G401 (cell line): ENCODE measurements at regions not wholly inside any gene's neighbourhood (a gene's known extent, or its start where the extent isn't known, plus 50 kb on each side); places are given as distances from the start of the nearest gene placed in this dataset.

Experiments
- DNase-seq: peaks from one replicate; pipeline ENCODE4 v3.0.0-alpha.2; 2015; ENCODE audit warnings: low spot score
- in situ Hi-C: cut with HindIII; loops from 2 replicates; pipeline ENCODE4 v1.10.0; 2016; ENCODE audit warnings: low sequenced_read_pairs, mixed read lengths

DNA sequence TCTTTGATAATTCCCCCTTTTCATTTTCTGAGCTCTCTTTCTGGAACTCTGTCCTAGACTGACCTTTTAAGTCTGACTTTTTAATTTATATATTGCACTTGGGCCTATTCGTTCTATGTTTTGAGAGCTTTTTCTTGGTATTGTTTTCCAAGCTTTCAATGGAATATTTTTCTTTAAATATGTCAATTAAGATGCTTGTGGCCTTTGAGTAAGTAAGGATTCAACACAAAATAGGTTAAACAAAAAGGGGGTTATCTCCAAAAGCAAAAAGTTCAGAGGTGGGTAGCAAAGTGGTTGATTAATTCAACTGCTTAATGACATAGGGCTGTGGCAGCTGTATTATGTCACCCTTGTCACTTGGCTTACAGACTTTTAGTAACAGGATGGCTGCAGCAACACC is 315.9 kb downstream of the LMX1A start:
- in situ Hi-C loops, result no loop called here
- DNase-seq, result no peak

- no peak for DNase-seq
- in situ Hi-C loops, result no loop called here
Observed at GRCh38 chr1:165039996-165040395, 316.5 kb downstream of the LMX1A start.

DNA sequence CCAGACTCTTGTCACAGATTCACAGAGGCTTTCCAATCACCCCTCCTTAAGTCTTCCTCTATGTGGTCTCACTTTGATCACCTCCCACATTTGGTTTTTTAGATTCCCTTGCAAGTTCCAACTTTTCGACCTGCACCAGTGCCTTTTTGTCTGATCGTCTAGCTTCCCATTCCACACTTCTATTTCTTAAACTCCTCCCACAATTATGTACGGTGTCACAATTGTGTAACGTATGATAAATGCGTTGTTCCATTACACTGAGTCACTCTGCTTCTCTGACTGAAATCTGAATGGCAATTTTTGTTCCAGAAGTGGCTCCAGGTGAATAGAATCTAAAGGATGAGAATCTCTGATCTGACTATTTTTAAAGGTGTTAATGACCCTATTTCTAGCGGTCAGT is 320.1 kb downstream of the LMX1A start:
- no peak for DNase-seq
- in situ Hi-C loops, result no loop called here

- no peak for DNase-seq
- in situ Hi-C loops, result no loop called here
Observed at GRCh38 chr1:165034136-165034809, 322.2 kb downstream of the LMX1A start.

GRCh38 chr1:165031001-165031400 is 325.5 kb downstream of the LMX1A start:
- in situ Hi-C loops, result no loop called here
- DNase-seq, result no peak

- no peak for DNase-seq
- in situ Hi-C loops, result no loop called here
Observed at GRCh38 chr1:165025805-165026204, 330.7 kb downstream of the LMX1A start.

- no peak for DNase-seq
- in situ Hi-C loops, result no loop called here
Observed at GRCh38 chr1:165014753-165015152, 341.8 kb downstream of the LMX1A start.

- DNase-seq, result no peak
- in situ Hi-C loops, result no loop called here
Observed at GRCh38 chr1:165011991-165012531, 344.5 kb downstream of the LMX1A start.

DNA sequence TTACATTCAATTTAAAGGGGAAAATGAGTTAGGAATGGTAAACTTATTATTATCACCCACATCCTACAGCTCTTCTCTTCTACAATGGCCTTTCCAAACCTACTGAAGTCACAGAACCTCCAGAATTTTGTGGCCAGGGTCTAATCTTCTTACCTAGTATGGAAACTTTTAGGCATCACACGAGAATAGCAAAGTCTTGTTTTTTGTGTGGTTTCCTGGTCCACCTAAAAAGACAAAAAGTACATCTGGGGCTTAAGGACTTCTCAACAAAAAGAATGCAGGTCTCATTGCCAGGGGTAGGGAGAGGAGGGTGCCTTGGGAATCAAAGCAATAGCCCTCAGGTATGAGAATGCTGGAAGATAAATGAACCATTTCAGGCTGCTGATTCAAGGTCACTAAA is 345.3 kb downstream of the LMX1A start:
- no peak for DNase-seq
- in situ Hi-C loops, result no loop called here

DNA sequence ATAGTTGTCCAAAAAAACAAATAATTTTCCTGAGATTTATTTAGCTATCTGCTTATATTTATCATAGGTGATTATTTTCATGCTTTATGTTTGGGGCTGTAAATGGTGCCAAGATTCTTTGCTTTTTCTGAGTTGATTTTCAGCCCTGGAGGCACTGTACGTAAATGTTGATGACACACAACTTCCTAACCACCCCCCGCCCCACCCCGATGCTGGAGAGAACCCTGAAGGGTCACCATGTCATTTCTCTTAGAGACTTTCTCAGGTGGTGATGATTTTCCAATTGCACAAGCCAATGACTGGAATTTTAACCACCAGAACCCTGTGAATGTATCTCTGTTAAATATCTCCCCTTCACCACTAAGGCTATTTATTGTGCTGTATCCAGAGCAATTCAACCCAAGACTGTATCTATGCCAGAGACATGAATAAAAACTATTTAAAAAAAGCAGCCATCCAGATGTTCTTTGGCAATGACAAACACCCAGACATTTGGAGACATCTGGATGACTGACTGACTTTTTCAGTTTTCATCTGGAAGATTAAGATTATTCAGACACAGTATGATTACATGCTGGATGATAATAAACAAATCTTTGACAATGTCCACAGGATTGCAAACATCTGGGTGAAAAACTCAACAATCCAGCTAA is 346.0 kb downstream of the LMX1A start:
- in situ Hi-C loops, result no loop called here
- DNase-seq, result no peak

GRCh38 chr1:165006831-165007230 is 349.7 kb downstream of the LMX1A start:
- in situ Hi-C loops, result no loop called here
- DNase-seq, result no peak

GRCh38 chr1:164999146-164999545 is 357.4 kb downstream of the LMX1A start:
- in situ Hi-C loops, result no loop called here

GRCh38 chr1:164991763-164992314 is 364.7 kb downstream of the LMX1A start:
- in situ Hi-C loops, result no loop called here
- no peak for DNase-seq

More at GRCh38 chr1:164999146-164999545, 357.4 kb downstream of the LMX1A start:
- no peak for DNase-seq

DNA sequence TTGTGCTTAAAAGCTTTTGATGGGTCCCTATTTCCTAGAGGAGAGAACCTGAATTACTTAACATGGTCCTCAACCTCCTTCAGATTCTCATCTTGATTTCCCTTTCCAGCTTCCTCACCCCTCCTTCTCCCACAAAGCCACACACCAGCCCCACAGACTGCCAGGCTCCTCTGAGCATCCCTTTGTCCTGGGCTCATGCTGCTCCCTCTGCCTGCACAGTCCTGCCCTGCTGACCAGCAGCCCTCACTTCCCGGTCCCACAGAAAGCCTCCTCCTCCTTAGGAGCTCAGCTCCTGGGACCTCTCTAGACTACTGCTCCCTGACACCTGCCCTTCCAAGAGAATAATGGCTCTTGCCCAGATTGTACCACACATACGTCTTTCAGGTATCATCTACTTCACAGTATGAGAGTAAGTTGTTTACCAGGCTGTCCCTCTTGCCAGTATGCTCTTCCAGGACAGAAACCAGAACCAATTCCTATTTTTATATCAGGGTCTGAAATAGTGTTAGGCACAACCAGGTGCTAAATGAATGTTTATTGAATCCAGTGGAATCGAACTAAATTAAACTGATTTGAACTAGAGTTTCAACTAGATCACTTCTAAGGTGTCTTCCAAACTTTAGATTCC is 373.4 kb downstream of the LMX1A start:
- DNase-seq, result no peak
- in situ Hi-C loops, result no loop called here

GRCh38 chr1:164982545-164982944 is 374.0 kb downstream of the LMX1A start:
- in situ Hi-C loops, result no loop called here

GRCh38 chr1:164977561-164977960 is 379.0 kb downstream of the LMX1A start:
- in situ Hi-C loops, result no loop called here

More at GRCh38 chr1:164982545-164982944, 374.0 kb downstream of the LMX1A start:
- DNase-seq, result no peak

GRCh38 chr1:164971921-164972415 is 384.5 kb downstream of the LMX1A start:
- in situ Hi-C loops, result no loop called here
- no peak for DNase-seq

More at GRCh38 chr1:164977561-164977960, 379.0 kb downstream of the LMX1A start:
- DNase-seq, result no peak

GRCh38 chr1:164971391-164971790 is 385.1 kb downstream of the LMX1A start:
- in situ Hi-C loops, result no loop called here
- no peak for DNase-seq

- in situ Hi-C loops, result no loop called here
- no peak for DNase-seq
Observed at GRCh38 chr1:164969253-164969652, 387.3 kb downstream of the LMX1A start.

DNA sequence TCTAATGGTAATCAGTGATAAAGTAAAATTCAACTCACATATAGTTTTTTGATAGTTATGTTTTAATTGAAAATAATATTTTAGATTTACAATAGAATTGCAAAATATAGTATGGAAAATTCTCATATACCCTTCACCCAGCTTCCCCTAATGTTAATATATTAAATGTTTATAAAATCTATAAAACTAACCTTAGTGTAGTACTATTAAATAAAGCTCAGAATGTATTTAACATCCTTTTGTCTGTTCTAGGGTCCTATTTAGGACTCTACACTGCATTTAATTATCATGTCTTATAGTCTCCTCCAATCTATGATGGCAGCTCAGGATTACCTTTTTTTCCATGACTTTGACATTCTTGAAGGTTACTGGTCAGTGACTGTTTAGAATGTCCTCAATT is 389.2 kb downstream of the LMX1A start:
- no peak for DNase-seq
- in situ Hi-C loops, result no loop called here
